Heart right ventricle (tissue), 16 donors: ENCODE measurements at regions not wholly inside any gene's neighbourhood (a gene's known extent, or its start where the extent isn't known, plus 50 kb on each side); places are given as distances from the start of the nearest gene placed in this dataset.

Source experiments
- ATAC-seq, 8 donors: fragments of 200-7000 bp; cut with Tn5 transposase; one replicate each; pipeline ENCODE4 v1.9.1; 2020; ENCODE audit warnings: mild to moderate bottlenecking in 8 of 8, moderate library complexity in 8 of 8, moderate number of reproducible peaks in 1 of 8
- DNase-seq, 2 donors: peaks; one replicate each; pipeline ENCODE4 v3.0.0-alpha.2; 2020
- H3K27ac ChIP-seq, 10 donors: fragments of 200-600 bp; sonication (generic) in 2 of 10; one replicate each; pipeline versions ENCODE4 v1.5.0 to v1.8.0; 2020 to 2022; ENCODE audit warnings: mild to moderate bottlenecking in 3 of 10
- H3K27me3 ChIP-seq, 7 donors: fragments of 200-600 bp; one replicate each; pipeline ENCODE4 v1.8.0; 2021 to 2022; ENCODE audit warnings: mild to moderate bottlenecking in 2 of 7
- H3K36me3 ChIP-seq, 9 donors: fragments of 200-600 bp; sonication (generic) in 1 of 9; one replicate each; pipeline versions ENCODE4 v1.5.0 to v1.8.0; 2020 to 2022; ENCODE audit warnings: mild to moderate bottlenecking in 2 of 9
- H3K4me1 ChIP-seq, 9 donors: fragments of 200-600 bp; sonication (generic) in 1 of 9; one replicate each; pipeline versions ENCODE4 v1.5.0 to v1.8.0; 2020 to 2022; ENCODE audit warnings: mild to moderate bottlenecking in 4 of 9
- H3K4me3 ChIP-seq, 10 donors: fragments of 200-600 bp; sonication (generic) in 2 of 10; one replicate each; pipeline versions ENCODE4 v1.5.0 to v1.8.0; 2020 to 2022; ENCODE audit warnings: mild to moderate bottlenecking in 7 of 10, moderate library complexity in 2 of 10
- H3K9me3 ChIP-seq, 11 donors: fragments of 200-600 bp in 10 of 11; sonication (generic) in 2 of 11; one replicate each; pipeline versions ENCODE4 v1.5.0 to v1.8.0; 2013 to 2022; ENCODE audit warnings: mild to moderate bottlenecking in 2 of 11, control low read depth in 1 of 11, moderate library complexity in 1 of 11
- CTCF ChIP-seq, 9 donors: fragments of 200-600 bp; sonication (generic) in 2 of 9; IDR thresholded peaks; one replicate each; pipeline versions ENCODE4 v1.5.0 to v1.8.0; 2021 to 2022; ENCODE audit warnings: antibody characterized with exemption in 9 of 9, mild to moderate bottlenecking in 5 of 9, moderate library complexity in 1 of 9
- WGBS, 2 donors: extraction: QIAGEN DNeasy Blood & Tissue Kit; methylation state at CpG; one replicate each; pipeline ENCODE4 v1.1.7; 2013; ENCODE audit warnings: inconsistent platforms in 1 of 2; 5-methylcytosine and 5-hydroxymethylcytosine counted together
- intact Hi-C, 10 donors: fragments of 100-400 bp; cut with DNase I; formaldehyde crosslinking; loops; one replicate each; pipeline versions ENCODE4 v1.11.1 to v1.14.2; 2022
- donor health status: Arrhythmogenic right ventricular cardiomyopathy.
- donor health status: ischemic (EF 13 %, LVEDD 7.1; RV severe dilation, severe dysfunction).
- donor health status: healthy with polysubstance abuse.
- donor health status: DM: no; HTN: yes; CAD: no.
- donor health status: DM: no; HTN: no; CAD: no.
- donor health status: ischemic (EF 25% LVEDD 6.9; RV normal size, moderate dysfunction).
- donor health status: ischemic (EF 25% LVEDD 5.7; RV mildly dilated, moderate dysfunction).
- donor health status: healthy.
- donor health status: DM: yes; HTN: yes; CAD: no.
- donor health status: Ischemic cardiomyopathy.
- donor health status: ischemic (EF 35%, LVEDD 5.7; RV mildly dilated, moderate dysfunction).
- donor health status: nonischemic (EF 11% LVEDD 7.7; RV severe dilation, severe dysfunction).
- donor health status: DM: yes; HTN: yes; CAD: no.
- donor health status: PGD.
- donor health status: ischemic (EF 29% LVEDD 5.4; RV normal size, mild dysfunction).
- donor health status: nonischemic (EF 23%, LVEDD 6.1; RV moderate dilation, normal function).

DNA sequence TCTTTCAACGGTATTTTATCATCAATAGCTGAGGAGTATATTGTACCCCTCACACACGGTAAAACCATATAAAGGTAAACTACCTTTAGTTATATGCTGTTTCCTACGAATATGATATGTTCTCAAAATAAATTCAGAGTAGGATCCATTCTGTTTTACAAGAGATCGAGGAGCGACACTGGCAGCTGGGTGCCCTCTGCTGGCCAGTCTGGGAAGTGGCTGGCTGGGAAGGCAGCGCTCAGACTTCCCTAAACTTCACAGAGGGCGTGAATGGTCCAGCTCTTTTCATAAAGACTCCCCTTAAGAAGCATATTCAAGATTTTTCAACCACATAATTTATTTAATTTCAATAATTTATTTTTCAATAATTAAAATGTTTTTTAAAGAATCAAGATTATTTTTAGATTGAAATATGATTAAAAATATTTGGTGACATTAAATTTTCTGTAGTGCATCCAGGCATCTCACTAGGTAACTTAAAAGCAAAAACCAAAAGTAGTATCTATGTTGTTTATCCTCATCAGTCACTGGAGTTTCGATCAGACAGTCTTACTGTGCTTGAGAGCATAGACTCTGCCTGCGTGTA lies 187.5 kb upstream of the PDE10A start:
- intact Hi-C loops = loop anchor here in 9 of 10 donors (1.0 to 5.0 kb wide), 10 partner anchors 118 to 410 kb away; partner anchors contain the start of gene PDE10A (in 1 of the 9)
- no peaks in the 10 kb centered on the region for H3K9me3 ChIP-seq
- TF ChIP-seq CTCF (IDR thresholded peaks at IDR 0.05) = peak; percentile 91 to 100 (median 99)
- ATAC-seq (peak; percentile 59 to 84 (median 78)), DNase-seq (peak; percentile 76 to 81)
- H3K27ac ChIP-seq = no peak overlapping the region
- WGBS, 2 donors = 14 to 19% methylated on average over 9 of the region's 9 CpGs
- H3K4me1 ChIP-seq = peaks cover 5 to 35% (median 18%) of the 10 kb centered on the region in 9 donors
- peak overlapping the region in 7 of 10 donors; percentile 8 to 37 (median 31) for H3K4me3 ChIP-seq
- H3K27me3 ChIP-seq = peaks cover 10 to 72% (median 34%) of the 10 kb centered on the region in 7 donors
- H3K36me3 ChIP-seq = no peaks in the 10 kb centered on the region

DNA sequence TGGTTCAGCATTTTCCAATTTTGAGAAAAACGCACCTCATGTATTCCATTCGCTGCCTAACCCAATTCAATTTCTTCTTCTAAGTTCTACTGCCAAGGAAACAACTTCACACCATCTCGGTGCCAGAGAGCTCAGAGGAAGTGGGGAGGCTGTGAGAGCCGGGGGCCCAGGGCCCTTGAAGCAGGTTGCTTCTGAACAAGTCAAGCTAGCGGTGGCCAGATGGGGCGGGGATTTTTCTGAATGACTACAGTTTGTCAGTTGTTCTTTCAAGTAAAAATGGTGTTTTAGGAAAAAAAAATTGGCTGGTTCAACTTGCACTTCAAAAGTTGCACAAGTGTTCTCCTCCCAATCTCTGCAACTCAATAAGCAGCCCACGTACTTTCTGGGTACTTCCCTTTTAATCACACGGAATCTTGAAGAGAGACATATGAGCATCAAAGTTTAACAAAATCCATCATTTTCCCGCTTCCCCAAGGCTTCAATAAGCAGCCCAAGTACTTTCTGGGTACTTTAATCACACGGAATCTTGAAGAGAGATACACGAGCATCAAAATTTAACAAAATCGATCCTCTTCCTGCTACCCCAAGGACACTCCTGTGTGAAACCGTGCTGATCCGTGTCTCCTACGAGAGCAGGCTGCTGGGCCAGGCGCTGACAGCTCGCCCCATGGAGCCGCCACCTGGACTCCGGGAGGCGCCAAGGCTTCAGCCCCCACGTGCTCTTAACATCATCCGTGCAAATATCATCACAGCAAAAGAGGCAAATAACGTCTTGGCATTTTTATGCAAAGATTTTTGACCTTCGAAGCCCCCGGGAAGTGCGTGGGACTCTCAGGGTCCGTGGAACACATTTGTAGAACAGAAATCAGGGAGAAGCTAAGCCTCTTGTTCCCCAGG lies 186.7 kb upstream of the PDE10A start:
- peak in 7 of 8 donors; percentile 47 to 73 (median 61) for ATAC-seq
- no peak overlapping the region for H3K27ac ChIP-seq
- 45 to 48% methylated on average over 27 of the region's 27 CpGs for WGBS, 2 donors

GRCh38 chr6:165848086-165848426 lies 185.0 kb upstream of the PDE10A start:
- intact Hi-C loops = loop anchor here in 5 of 10 donors (2.0 to 10.0 kb wide), 7 partner anchors 83 to 406 kb away; partner anchors contain the start of gene PDE10A (in 2 of the 5)

More for the DNA sequence above, 186.7 kb upstream of the PDE10A start:
- no peaks in the 10 kb centered on the region for H3K36me3 ChIP-seq
- no peak for TF ChIP-seq CTCF (IDR thresholded peaks at IDR 0.05)
- DNase-seq = no peak
- H3K4me1 ChIP-seq = peaks cover 5 to 35% (median 18%) of the 10 kb centered on the region in 9 donors
- H3K9me3 ChIP-seq = no peaks in the 10 kb centered on the region
- peaks cover 10 to 69% (median 26%) of the 10 kb centered on the region in 7 donors for H3K27me3 ChIP-seq
- intact Hi-C loops = loop anchor here (1.0 to 10.0 kb wide), 15 partner anchors 85 to 409 kb away; partner anchors contain the start of gene PDE10A (in 3 of the 10)
- peak overlapping the region in 7 of 10 donors; percentile 8 to 37 (median 31) for H3K4me3 ChIP-seq

More at GRCh38 chr6:165848086-165848426, 185.0 kb upstream of the PDE10A start:
- TF ChIP-seq CTCF (IDR thresholded peaks at IDR 0.05) = no peak
- DNase-seq (no peak), ATAC-seq (no peak)
- Histone ChIP-seq H3K4me3 (no peak overlapping the region), H3K27ac (no peak overlapping the region), H3K27me3 (peaks cover 0 to 52% (median 13%) of the 10 kb centered on the region in 7 donors), H3K9me3 (no peaks in the 10 kb centered on the region), H3K4me1 (peaks cover 2 to 26% (median 16%) of the 10 kb centered on the region in 9 donors), H3K36me3 (no peaks in the 10 kb centered on the region)
- 89 to 93% methylated on average over 11 of the region's 11 CpGs for WGBS, 2 donors
